Right renal pelvis (tissue), 4 donors: ENCODE measurements at regions not wholly inside any gene's neighbourhood (a gene's known extent, or its start where the extent isn't known, plus 50 kb on each side); places are given as distances from the start of the nearest gene placed in this dataset.
"Not testable (repeated sequence)": the region's sequence is repeated elsewhere in the genome, so short reads cannot be mapped to it uniquely, and the experiment has no call there.

ENCODE experiments used
- DNase-seq, 4 donors: peaks; one replicate each; pipeline ENCODE4 v3.0.0-alpha.2; 2013; ENCODE audit warnings: low read depth in 4 of 4, low spot score in 3 of 4, missing footprints in 1 of 4

DNA sequence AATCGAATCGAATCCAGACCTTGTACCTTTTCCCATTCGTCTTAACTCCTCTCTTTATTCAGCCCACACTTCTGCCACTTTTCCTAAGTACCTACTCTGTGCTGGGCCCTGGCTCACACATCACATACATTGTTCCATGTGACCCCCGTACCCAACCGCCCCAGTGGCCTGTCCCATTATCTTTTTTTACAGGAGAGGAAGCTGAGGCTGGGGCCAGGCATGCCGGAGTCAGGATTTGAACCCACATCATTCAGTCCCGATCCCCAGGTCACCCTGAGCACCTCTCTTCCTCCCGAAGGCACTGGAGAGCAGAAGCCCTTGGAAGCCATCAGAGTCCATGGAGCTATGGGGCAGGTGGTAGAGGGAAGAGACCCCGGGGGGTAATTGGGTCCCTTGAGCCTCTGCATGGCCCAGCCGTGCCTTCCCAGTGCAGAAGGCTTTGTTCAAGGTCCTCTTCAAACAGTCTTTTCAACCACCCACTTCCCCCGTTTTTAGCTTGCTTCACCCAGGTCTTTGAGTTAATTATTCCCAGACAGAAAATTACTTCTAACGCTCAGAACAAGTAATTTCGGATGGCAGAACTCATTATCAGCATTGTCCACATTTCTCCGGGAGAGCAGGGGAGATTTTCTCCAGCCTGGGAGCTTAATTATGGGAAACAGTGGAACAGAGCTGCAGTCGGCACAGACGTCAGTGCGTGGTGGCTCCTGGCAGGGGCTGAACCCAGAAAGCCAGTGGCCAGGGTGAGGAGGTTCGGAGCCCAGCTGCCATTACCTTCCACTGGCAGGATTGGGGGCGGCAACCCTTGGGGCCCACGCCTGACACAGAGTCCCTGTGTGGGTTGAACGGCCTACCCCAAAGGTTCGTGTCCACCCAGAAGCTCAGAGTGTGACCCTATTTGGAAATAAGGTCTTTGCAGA, 82.4 kb upstream of the RTL6 start:
- no peak for DNase-seq

DNA sequence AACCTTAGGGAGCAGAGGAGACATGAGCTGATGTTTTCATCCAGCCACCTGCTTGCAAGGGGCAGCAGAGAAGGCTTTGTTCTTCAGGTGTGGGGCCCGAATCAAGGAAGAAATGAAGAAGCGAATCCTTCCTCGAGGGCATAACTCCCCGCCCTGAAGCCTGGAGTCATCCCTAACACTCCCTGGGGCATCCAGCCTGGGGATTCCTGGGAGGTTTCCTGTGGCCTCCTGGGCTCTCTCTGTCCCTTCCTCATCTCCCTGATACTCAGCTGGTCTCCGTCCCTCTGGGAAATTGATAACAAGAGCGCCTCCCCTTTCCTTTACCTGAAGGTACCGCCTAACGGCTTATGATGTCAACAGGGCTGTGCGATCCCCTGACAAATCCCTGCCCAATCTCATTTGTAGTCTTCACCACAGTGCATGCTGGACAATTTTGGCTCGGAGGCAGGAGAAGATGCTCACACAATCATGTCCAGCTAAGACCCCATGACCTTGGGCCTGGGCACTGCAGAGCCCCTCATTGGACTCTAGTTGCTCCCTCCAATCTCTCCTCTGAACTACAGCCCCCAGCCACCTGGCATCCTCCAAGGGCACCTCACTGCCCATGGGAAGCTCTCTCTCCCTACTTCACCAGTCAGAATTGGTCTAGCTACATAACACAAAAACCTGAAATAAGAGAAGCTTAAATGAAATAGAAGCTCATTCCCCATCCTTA, 80.6 kb upstream of the RTL6 start:
- no peak for DNase-seq

DNA sequence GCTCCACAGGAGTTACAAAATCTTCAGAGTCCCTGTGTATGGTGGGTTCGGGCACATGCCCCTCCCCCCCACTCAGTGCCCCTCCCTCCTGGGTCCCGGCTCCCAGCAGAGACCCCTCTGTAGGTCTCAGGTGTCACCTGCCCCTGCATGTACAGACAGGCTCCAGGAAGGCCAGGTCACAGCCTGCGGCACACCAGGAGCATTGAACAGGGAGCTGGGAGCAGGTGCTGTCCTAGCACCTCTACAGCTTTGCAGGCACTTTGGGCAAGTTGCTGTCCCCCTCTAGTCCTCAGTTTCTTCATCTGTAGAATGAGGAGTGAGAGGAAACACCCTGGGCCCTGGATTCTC, 80.1 kb upstream of the RTL6 start:
- DNase-seq, result no peak

DNA sequence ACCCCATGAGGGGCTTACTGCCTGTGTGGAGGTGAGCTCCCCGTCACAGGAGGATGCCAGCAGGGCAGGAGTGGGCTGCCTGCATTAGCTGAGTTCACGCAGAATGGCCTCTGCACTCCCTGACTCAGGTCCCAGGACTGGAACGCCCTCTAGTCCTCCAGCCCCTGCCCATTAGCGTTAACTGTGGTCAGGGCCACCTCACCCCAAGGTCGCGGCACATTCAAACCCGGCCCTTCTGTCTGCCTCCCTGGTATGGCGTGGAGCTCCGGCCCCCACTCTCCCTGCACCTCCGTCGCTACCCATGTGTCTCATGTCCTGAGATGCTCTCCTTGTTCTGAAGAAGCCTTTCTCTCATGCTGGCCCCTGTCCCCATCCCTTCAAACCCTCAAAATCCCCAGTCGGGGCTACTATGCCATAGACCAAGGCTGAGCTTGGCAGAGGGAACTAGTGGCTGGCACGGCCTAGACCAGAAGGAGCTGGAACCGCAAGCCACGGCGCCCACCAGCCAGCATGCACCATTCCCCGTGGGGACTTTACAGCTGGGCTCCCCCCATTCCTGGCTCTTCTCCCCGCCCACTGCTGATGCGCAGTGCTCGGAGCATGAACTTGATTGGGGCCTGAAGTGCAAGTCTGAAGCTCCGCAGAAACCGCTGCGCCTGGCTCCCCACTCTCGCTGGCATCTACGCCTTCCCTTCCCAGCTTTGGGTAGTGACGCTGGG, 79.5 kb upstream of the RTL6 start:
- DNase-seq, result no peak

DNA sequence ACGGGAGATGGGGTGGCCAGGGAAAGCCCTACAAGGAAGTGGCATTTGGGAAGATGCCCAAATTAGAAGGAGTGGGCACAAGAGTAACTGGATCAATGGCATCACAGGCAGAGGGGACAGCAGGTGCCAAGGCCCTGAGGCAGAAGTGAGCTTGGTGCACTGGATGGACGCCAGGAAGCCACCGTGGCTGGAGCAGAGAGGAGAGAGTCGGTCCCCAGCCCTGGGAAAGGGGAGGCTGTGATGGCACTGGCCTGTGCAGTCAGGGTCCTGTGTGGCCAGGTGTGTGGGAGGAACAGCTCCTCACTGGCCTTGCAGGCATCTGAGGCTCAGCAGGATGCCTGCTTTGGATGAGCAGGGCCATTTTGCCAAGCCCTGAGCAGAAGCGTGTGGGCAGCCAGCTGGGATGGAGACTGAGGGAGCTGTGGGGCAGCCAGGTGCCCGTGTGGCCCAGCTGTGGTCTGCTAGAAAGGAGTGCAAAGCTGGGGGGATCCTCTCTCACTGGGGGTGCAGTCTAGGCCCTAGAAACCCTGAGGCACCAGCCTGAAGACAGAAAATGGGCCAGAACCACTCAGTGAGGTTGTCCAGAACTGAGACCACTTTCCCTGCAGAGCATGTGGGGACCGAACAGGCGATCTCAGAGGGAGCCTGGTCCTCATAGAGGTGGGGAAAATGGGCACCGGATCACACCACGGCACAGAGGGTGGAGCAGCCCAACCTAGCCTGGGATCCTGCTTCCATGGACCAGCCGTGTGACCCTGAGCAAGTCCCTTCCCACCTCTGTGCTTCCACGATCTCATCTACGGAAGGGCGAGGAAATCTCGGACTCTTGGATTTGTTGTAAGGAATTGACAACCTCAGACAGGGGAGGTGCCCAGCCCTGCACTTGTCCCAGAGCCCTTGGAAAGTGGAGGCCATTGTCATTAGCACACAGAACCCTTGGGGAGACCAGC, 78.6 kb upstream of the RTL6 start:
- no peak for DNase-seq

GRCh38 chr22:44575381-44576268, 77.6 kb upstream of the RTL6 start:
- DNase-seq, result no peak

DNA sequence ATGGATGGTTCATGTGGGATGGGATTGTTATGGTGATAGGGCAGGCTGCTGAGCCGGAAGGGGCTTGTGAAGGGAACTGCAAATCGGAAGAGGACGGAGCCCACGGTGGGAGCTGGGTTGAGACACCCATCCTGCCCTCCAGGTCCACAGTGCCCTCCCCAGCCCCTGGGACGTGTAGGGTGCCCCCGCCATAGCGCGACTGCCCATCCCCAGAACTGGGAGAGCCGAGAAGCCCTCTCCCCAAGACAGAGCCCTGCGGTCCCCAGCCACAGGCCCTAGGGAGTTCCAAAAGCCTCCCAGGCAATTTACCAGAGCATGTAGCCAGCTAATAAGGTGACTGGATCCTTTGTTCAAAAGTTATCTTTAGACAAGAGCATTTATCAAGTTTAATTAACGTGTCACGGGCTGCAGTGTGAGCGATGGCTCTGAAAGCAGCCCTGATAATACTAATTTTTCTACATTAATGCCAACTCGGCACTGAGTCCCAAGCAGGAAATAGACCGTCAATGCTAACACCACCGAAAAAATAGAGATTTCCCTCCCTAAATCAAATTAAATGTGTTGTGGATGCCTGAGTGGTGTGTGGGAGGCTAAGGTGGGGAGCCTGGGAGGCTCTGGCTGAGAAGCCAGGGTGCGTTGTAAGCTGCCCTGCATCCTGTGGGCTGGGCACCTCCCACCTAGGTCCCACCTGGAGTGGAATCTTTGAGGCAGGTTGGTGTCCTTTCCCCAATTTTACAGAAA, 76.8 kb upstream of the RTL6 start:
- DNase-seq, result no peak

DNA sequence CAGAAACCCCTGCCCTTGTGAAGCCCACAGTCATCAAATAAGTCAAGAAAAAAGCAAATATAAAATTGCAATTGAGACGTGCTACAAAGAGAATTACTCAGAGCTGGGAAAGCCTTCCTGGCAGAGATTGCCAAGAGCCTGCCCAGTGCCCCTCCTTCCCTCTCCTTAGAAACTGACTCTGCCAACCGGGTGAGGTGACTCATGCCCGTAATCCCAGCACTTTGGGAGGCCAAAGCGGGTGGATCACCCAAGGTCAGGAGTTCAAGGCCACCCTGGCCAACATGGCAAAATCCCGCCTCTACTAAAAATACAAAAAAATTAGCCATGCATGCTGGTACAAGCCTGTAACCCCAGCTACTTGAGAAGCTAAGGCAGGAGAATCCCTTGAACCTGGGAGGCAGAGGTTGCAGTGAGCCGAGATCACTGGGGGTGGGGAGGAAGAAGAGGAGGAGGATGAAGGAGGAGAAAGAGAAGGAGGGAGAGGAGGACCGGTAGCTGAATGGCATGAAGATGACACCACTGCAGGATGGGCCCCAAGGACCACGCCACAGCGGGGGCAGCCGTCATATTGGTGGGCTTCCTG, 76.1 kb upstream of the RTL6 start:
- DNase-seq, result no peak

DNA sequence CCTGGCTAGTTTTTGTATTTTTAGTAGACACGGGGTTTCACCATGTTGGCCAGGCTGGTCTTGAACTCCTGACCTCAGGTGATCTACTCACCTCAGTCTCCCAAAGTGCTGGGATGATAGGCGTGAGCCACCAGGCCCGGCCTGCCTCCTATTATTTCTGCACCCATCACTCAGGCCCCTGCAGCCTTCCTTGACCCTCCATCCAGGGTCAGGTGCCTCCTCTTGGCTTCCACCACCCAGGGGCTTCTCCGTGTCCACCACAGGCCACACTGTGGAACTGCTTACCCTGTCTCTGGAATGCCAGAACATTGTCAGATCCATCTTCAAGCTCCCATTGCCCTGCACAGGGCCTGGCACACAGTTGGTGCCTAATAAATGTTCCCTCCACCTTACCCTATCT, 75.4 kb upstream of the RTL6 start:
- DNase-seq, result no peak

GRCh38 chr22:44572414-44573207, 74.6 kb upstream of the RTL6 start:
- DNase-seq, result no peak

GRCh38 chr22:44571566-44572413, 73.8 kb upstream of the RTL6 start:
- DNase-seq, result no peak

DNA sequence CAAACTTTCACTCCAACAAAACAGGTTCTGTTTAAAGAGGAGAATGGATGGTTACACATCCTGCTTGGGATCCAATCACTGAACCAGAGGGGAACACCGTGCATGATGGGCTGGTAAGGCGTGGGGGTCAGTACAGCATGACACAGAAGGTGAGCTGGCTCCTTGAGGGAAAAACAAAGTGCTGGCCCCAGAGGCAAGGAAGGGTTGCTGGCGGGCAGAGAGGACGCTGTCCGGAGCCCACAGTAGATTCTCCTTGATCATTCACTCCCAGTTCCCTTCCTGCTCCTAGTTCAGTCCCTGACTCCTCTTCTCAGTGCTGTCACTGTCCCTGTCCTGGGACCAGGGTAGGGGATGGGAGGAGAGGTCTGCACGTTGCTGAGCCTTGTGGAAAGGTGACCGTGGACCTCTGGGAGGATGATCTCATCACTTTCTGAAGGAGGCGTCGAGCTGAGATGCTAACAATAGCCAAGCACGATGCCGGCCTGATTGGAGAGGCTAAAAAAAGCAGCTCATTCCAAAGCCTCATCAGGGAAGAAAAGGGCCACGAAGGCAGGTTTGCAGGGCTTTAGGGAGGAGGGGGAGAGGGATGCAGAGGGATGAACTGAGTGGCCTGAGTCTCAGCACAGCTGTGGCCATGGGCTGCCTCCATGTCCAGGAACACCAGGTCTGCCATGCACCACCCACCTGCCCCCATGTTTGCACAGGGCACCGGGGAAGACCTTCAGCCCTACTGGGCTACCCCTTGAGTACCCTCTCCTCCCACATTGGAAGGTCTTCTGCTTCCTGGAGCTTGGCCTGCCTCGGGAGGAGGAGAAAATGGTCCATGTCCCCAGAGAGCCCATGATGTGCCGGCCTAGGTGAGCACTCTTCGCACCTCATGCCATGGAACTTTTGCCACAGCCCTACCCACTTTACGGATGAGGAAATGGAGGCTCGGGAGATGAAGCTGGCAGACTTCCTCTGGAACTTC, 72.7 kb upstream of the RTL6 start:
- DNase-seq, result no peak

DNA sequence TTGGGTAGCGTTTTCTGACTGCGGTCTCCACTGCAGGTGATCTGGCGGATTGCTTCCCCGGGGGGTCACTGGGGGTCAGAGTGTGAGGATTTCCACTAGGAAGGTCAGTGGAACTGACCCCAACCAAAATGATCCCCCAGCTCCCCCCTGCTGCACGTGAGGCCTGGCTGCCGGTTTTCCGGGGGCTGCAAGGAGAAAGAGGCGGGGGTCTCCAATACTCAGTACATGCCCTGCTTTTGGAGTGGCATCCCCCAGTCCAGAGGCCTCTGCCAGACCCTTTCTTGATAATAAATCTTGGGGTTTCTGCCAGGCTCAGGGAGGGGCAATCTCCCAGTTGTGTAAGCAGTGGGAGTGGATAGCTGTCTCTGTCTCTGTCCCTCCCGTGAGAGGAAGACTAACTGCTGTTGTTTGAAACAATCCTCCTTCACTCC, 71.5 kb upstream of the RTL6 start:
- no peak for DNase-seq

GRCh38 chr22:44567846-44568493, 69.9 kb upstream of the RTL6 start:
- DNase-seq, result no peak

GRCh38 chr22:44567378-44567841, 69.4 kb upstream of the RTL6 start:
- not testable (repeated sequence) for DNase-seq
